DMS53 (cell line): ENCODE measurements at regions not wholly inside any gene's neighbourhood (a gene's known extent, or its start where the extent isn't known, plus 50 kb on each side); places are given as distances from the start of the nearest gene placed in this dataset.
A peak's percentile ranks its signal among the peaks of the same experiment; 100 is the strongest.
"Not testable (repeated sequence)": the region's sequence is repeated elsewhere in the genome, so short reads cannot be mapped to it uniquely, and the experiment has no call there.

Experiments
- DNase-seq: peaks from one replicate; lab custom pipeline; 2025; lab: John Stamatoyannopoulos, UW

DNA sequence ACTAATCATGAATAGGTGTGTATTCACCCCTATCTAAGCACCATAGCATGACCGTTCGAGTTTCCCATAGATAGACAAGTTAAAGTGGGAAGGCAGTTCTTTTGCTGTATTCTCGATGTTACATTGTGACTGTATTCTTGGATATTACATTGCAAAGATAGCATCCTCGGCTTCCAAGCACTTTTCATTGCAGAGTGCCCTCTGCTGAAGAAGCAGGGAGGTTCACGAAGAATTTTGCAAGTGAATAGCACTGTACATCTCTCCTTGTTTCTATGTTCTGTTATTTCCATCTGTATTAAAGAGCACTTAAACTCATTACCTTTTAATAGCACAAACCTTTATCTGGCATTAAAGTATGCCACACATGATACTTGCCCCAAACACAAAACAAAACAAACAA, 426.7 kb upstream of the ARX start:
- peak; percentile 48 for DNase-seq

DNA sequence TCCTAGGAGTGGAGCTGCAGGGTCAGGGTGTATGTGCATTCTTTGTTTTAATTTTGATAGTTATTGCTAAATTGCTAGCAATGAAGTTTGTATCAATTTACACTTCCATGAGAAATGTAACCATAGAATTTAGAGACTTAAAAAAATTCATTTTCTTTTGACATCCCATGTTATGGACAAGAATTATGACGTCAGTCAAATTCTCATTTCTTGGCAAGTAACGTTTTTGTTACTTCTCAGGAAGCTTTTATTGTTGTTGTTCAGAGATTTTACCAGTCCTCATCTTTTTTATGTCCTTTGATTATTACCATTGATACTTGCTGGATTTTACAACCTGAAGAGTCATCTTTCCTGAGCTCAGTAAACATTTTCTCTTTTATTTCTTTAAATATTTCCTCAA, 417.5 kb upstream of the ARX start:
- DNase-seq = no peak

DNA sequence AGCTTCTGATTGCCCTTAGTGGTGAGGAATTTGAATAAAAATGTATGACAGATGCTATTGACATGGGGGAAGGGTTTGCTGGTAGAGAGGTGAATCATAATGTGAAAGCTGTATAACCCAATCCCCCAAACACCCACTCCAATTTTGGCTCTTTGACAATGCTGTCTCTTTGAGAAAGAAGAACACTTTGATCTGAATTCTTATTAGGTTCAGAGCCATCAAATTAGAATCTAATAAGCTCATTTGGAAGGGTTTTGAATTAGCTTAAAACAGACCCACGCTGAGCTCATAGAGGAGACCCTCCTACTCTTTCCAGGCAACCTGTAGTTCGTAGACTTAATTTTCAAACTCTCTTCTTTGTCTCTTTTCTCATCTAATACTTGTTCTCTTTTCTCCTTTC, 416.6 kb upstream of the ARX start:
- no peak for DNase-seq

DNA sequence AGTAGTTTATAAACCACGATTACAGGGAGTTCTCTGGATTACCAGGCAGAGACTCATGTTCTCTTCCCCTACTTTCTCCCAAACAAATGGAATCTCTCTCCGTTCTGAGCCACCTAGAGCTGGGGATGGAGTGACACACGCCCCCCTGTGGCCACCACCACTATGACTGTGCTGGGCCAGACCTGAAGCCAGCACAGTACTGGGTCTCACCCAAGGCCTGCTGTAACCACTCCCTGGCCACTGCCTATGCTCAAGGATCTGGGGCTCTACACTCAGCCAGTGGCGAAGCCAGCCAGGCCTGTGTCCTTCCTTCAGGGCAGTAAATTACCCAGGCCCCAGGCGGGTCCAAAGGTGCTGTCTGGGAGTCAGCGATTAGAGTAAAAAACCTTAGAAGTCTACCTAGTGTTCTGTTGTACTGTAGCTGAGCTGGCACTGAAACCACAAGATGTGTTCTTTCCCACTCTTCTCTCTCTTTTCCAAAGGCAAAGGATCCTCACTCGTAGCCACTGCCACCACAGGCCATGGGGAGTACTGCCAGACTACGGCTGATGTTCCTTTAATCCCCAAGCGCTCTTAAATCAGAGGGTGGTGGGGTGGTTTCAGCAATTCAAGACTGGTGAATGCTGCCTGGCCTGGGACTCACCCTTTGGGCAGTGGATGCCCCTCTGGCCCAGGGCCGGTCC, 412.2 kb upstream of the ARX start:
- peak; percentile 30 for DNase-seq

DNA sequence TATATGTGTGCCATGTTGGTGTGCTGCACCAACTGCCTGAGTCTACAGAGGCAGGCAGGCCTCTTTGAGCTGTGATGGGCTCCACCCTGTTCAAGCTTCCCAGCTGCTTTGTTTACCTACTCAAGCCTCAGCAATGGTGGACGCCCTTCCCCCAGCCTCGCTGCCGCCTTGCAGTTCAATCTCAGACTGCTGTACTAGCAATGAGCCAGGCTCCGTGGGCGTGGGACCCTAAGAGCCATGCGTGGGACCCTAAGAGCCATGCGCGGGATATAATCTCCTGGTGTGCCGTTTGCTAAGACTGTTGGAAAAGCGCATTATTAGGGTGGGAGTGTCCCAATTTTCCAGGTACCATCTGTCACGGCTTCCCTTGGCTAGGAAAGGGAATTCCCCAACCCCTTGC, 388.4 kb upstream of the ARX start:
- not testable (repeated sequence) for DNase-seq

DNA sequence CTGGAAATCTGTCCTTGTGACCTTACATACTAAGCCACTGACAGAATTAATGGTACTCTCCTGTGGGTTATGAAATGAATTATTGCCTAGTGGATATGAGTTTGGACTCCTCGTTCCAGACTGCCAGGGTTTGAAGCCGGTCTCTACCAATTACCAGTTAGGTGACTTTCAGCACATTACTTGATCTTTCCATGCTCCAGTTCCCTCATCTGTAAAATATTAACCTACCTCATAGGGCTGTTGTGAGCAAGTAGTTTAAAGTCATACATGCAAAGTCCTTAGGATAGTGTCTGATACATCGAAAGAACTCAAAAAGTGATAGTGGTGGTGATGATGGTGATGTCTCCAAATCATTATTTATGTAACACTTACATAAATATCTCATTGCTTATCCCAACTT, 373.5 kb upstream of the ARX start:
- DNase-seq = peak; percentile 67

DNA sequence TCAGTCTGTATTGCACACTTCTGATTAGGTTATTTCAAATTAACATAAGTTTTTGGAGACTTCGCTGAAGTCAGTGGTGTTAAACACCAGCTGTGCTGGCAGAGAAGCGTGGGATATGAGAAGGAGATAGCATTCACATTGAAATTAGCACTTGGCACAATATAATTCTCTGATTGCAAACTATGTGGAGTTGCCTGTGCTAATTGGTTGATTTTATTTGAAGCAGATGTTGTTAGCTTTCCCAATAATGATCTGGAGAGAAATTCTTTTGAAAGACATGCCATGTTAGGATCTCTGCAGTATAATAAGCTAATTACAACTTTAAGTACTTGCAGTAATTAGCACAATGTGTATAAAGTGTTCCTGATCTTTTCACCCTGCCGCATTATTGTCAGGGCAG, 367.4 kb upstream of the ARX start:
- DNase-seq = no peak

DNA sequence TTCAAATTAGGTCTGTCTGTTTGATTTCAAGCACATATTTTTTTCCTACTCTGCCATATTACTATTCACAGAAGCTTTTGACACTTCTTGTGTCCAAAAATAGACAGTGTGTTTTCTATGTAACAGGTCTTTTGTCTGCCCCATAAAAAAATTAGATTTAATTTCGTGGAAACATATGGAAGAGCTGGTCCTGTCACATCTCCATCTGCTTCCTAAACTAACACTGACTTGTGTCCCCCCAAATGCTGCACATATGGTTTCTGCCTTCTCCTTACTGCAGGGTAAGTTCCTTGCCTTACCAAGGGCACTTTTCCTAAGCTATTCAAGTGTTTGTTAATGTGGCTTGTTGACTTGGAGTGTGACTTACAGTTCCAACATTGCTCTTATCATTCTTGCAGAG, 340.7 kb upstream of the ARX start:
- DNase-seq = no peak

DNA sequence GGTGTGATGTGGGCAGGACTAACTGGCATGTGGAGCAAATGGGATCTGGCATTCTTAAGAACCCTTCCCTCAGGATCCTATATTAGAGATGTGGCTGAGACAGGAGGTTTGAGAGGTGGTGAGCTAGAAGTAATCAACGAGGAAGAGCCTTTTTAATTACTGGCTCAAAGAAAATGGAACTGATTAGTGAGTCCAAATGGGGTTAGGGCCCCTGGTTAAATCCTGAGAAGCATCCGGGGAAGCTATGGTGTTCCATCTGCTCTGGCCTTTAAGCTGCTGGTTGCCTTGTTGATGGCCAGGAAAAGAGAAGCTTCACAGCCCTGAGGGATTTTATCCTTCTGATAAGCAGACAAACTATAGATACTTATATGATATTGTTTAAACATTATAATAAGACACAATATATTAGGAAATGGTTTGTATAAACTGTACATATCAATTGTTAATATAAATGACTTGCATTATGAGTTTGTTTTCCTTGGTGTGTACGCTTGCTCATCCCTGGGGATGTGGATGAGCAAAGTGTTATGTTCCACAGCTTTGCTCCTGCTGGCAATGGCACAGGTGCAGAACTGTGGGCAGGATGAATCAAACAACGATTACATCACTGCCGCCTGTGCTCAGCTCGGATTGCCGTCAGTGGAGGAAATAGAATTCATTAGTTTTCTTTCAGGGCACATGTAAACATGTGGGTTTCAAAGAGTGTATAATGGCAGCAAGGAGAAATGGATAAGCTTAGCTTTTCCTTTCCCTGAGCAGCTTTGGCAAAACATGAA, 328.6 kb upstream of the ARX start:
- peak; percentile 89 for DNase-seq

DNA sequence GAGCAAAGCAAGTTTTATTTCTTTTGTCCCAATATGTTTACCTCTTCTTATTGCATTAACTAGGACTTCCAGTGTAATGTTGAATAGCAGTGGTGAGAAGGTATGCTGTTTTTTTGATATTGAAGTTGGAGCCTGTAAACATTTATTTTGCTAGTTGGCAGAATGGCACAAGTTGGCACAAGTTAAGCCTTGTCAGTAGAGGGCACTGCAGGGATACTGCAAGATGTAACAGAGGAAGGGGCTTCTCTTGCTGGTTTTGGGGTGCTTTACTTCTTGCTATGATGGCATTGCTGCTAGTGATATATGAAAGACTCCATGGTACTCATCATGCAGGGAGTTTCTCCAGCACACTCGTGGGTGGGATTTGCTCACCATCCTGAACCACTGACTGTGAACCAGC, 327.3 kb upstream of the ARX start:
- DNase-seq = peak; percentile 21

DNA sequence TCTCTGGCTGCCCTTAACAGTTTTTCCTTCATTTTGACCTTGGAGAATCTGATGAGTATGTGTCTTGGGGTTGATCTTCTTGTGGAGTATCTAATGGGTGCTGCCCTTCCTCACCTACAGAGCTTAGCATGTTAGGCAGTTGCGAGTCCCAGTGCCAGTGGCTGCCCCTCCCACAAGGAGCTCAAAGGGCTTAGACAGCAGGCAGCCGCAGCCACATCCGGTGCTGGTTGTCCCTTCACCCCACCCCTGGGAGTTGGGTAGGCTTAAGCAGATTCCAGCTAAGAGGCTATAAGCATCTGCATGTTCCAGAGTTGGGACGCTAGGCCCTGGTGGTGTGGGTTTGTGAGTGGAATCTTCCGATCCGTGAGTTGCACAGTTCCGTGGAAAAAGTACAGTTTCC, 322.1 kb upstream of the ARX start:
- DNase-seq = no peak

DNA sequence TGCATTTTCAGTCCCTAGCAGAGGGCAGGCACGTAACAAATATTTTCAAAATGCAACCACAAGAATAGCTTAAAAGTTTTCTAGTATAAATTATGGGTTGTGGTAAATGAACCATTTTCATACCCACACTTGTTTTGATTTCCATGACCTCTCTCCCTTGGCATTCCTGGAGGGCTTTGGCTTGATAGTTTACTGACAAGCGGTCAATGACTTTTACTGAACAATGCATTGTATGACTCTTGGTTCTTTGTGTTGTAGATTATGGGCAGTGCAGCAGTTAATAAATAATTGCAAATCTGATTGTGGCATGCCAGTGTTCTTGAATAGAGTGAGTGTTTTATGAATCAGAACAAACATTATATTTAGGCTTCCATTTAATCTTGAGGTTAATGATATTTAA, 285.2 kb upstream of the ARX start:
- DNase-seq = no peak

DNA sequence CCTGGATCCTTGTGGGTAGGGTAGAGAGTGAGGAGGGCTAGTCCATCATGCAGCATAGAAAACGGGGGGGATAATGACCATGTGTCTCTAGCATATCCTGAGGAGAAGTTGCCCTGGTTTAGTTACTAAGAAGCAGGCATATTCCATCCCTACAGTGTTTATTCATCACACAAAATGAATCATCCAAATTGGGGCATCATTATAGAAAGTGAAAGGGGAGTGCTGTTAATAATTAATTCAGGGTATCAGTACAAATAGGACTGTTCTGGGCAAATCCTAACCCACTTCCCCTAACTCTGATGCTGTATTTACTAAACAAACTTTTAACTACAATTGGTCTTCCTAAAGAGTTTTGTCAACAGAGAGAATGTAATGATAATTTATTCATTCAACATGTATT, 281.1 kb upstream of the ARX start:
- DNase-seq = peak; percentile 50

DNA sequence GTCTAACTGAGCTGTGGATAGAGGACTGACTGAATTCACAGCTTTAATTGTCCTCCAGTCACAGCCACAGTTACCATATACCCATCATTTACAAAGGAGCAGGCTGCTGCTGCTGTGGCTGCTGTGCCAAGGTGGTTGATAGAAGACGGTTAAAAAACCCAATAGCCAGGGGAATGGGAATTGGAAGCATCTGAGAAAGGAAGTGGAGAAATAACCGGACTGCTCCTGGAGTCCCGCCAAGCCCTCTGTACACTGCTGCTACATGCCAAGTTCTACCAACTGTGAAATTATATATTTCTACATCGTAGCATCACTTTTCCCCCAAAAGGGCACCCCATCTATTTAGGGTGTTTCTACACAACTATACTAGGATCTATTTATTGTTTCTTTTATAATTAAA, 279.7 kb upstream of the ARX start:
- DNase-seq = no peak

DNA sequence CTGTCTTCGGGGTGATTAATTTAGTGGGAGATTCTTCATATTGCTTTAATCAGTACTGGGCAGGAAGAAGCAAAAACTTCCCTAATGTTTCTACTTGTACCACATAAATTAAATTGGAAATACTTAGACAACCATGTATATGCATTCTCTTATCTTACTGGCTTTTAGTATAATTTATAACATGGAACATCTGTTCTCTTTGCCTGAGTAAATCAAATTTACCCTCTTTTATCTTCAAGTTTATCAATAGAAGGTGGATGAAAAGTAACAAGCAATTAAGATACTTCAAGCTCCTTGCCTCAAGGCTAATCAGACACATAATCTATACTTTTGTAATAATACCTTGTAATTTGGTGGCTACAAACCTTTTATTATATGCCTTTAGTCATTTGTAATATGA, 274.4 kb upstream of the ARX start:
- DNase-seq = no peak

DNA sequence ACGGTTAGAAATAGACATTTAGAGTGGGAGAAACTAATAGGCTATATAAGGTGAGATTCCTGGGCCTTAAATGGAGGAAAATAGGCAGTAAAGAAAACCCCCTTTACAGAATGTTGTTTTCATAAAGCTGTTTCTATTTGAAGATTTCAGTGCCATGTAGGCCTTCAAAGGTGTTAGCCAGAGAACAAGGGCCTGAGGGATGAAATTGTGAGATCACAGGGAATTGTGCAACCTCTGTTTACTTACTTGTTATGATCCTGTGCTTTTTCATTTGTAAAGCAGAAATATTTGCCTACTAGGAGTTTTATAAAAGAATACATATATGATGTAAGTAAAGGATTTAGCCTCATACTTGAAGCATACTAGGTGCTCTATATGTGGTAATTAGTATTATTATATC, 272.9 kb upstream of the ARX start:
- DNase-seq = peak; percentile 17

DNA sequence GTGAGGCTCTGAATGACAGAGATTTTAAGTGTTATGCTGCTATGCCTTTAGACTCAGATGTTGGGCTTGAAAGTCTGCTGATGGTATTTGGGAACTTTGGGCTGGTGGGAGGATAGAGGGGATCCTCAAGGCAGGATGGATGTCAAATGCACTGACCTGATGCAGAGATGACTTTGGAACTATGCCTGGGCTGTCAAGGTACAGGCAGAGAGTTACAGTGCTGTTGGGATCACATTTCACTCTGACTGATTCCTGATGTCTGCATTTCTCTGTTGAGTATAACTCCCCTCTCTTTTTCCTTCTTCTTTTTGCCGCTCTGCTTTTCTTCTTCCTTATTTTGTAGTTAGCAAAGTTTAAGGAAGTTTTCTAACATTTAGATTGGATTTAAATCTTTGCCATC, 271.8 kb upstream of the ARX start:
- no peak for DNase-seq

DNA sequence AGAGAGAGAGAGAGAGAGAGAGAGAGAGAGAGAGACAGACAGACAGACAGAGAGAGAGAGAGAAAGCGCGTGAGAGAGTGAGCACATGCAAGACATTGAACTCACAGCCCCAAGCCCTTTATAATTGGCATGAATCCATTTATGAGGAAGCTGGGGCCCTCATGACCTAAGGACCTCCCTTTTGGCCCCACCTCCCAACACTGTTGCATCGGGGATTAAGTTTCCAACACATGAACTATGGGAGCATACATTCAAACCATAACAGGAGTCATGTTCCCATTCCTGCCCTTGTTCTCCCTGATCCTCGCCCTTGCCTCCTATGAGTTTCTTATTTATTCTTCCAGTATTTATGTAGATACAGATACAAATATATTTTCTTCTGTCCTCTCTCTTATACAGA, 269.8 kb upstream of the ARX start:
- DNase-seq = peak; percentile 17

DNA sequence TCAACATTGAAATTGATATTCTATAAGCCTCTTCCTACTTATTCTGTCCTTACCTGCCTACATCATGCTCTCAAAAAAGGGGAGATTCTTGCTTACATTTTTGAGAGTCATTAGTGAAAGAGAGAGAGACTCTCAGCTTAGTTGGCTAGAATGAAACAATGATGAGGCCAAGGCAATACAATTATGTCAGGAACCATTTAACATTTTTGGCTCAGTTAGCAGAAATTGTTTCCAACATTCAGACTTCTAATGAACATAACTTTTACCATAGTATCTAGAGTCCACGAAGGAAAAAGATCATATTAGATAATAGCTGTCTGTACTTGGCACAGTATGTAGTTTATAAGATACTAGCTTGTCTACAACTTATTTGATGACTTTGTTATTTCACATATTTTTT, 263.7 kb upstream of the ARX start:
- no peak for DNase-seq

DNA sequence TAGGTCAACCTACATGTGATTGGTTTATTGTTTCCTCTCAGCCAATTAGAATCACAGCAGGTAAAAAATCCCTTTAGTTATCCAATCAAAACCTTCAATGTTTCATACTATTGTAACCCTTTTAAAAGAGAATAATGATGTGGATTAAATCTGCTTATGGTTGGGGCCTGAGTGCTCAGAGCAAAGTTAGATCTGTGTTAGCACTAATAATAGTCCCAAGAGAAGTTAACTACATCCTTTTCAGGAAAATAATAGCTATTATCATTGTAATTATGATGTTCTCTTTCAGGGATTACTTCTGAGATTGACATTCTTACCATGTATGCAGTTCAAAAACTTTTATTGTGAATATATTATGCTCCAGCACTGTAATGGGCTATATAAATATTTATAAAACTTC, 262.6 kb upstream of the ARX start:
- DNase-seq = no peak

DNA sequence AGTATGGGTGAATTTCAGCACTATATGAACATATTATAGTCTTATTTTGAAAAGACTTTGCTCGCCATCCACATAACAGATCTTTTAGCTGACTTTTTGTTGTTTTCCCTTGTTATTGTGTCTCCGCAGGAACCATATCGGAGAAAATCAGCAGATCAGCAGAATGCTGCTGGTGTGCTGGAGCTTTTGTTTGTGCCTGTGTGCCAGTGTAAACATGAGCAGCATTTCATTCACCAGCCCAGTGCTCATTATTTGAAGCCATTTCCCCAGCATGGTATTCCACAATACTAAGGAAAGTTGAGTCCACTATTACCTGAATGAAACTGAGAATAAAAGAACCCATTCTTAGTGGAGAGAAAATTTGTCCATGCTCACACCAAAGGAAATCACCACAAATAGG, 261.8 kb upstream of the ARX start:
- no peak for DNase-seq

DNA sequence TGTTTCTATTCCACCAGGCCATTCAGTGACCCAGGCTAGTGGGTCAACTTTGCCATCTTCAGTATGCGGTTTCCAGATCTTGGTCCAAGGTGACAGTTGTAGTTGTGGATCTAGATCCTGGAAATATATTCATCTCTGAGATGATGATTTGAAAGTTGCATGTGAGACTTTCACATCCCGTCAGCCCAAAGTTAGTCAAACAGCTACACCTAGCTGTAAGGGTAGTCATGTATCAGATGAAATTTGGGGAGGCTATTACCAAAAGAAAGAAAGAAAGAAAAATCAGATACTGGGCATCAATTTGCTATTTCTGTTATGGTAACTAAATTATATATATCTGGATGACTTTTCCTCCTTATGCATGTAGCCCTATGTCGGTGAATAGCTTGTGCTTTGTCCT, 259.4 kb upstream of the ARX start:
- DNase-seq = peak; percentile 50

DNA sequence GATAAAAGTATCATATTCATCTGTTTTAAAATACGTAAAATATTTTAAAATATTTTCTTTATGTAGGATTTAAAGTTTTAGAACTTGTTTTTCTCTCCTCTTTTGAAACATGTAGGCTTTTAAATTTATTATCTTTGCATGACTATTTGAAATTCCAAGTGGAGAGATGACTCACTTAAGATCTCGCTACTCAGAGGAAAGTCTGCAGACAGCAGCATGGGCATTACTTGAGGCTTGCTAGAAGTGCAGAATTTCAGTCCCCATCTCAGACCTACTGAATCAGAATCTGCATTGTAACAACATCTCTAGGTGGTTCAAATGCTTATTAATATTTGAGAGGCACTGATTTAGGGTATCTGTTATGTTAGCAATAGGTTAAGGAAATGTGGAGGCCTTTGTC, 225.7 kb upstream of the ARX start:
- DNase-seq = no peak

DNA sequence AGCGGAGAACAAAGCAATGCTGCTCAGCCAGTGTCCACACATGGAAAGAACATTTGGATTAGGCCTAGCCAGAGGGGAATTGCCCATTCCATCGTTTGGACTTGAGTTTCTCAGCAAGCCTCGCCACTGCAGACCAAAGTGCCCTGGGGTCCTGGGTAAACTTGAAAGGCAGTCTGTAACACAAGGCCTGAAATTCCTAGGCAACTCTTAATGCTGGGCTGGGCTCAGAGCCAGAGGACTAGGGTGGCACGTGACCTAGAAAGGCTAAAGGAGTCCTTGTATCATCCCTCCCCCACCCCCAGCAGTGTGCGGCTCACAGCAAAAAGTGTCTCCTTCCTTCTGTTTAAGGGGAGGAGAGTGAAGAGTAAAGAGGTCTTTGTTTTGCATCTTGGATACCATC, 210.4 kb upstream of the ARX start:
- no peak for DNase-seq
